WERI-Rb-1 (cell line): ENCODE measurements at regions not wholly inside any gene's neighbourhood (a gene's known extent, or its start where the extent isn't known, plus 50 kb on each side); places are given as distances from the start of the nearest gene placed in this dataset.
"Not testable (repeated sequence)": the region's sequence is repeated elsewhere in the genome, so short reads cannot be mapped to it uniquely, and the experiment has no call there.

Experiments
- DNase-seq: peaks from one replicate; pipeline ENCODE4 v3.0.0-alpha.2; 2020
- H3K27ac ChIP-seq: fragments of 250-450 bp; sonication (Bioruptor Pico); 2 replicates; pipeline ENCODE4 v1.5.1; 2020; ENCODE audit warnings: mild to moderate bottlenecking, moderate library complexity
- H3K27me3 ChIP-seq: fragments of 250-450 bp; sonication (Bioruptor Pico); 2 replicates; pipeline ENCODE4 v1.5.1; 2021; ENCODE audit warnings: mild to moderate bottlenecking, low read depth, moderate library complexity; ENCODE audit not compliant: insufficient read depth, severe bottlenecking
- H3K36me3 ChIP-seq: fragments of 250-450 bp; sonication (Bioruptor Pico); 2 replicates; pipeline ENCODE4 v1.5.1; 2020; ENCODE audit warnings: mild to moderate bottlenecking, moderate library complexity
- H3K4me3 ChIP-seq: 2 replicates; pipeline ENCODE4 v1.5.1; 2011; ENCODE audit warnings: low read depth, mild to moderate bottlenecking, control low read depth, low read length
- H3K9me3 ChIP-seq: fragments of 250-450 bp; sonication (Bioruptor Pico); 2 replicates; pipeline ENCODE4 v1.5.1; 2021; ENCODE audit warnings: mild to moderate bottlenecking, moderate library complexity; ENCODE audit not compliant: severe bottlenecking
- TF ChIP-seq, protein P1 (sequence below): IDR thresholded peaks from 2 replicates; pipeline ENCODE4 v1.5.1; 2011; ENCODE audit warnings: low read depth, mild to moderate bottlenecking, control low read depth, inconsistent platforms, low read length

DNA sequence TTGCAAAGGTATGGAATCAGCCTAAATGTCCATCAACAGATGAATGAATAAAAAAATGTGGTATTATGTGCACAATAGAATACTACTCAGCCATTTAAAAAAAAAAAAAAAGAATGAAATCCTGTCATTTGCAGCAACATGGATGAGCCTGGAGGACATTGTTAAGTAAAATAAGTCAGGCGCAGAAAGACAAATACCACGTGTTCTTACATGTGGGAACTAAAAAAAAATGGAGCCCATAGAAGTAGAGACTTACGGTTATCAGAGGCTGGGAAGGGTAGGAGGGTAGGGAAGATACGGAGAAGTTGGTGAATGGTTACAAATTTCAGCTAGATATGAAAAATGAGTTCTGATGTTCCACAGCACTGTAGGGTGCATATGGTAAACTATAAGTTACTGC, 97.2 kb upstream of the SIRPG start:
- no peak overlapping the region for H3K4me3 ChIP-seq
- H3K27ac ChIP-seq = no peak overlapping the region
- peaks cover 18% of the 10 kb centered on the region for H3K27me3 ChIP-seq
- no peaks in the 10 kb centered on the region for H3K36me3 ChIP-seq
- TF ChIP-seq, protein P1, sequence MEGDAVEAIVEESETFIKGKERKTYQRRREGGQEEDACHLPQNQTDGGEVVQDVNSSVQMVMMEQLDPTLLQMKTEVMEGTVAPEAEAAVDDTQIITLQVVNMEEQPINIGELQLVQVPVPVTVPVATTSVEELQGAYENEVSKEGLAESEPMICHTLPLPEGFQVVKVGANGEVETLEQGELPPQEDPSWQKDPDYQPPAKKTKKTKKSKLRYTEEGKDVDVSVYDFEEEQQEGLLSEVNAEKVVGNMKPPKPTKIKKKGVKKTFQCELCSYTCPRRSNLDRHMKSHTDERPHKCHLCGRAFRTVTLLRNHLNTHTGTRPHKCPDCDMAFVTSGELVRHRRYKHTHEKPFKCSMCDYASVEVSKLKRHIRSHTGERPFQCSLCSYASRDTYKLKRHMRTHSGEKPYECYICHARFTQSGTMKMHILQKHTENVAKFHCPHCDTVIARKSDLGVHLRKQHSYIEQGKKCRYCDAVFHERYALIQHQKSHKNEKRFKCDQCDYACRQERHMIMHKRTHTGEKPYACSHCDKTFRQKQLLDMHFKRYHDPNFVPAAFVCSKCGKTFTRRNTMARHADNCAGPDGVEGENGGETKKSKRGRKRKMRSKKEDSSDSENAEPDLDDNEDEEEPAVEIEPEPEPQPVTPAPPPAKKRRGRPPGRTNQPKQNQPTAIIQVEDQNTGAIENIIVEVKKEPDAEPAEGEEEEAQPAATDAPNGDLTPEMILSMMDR = no peak
- no peak for DNase-seq
- no peaks in the 10 kb centered on the region for H3K9me3 ChIP-seq

DNA sequence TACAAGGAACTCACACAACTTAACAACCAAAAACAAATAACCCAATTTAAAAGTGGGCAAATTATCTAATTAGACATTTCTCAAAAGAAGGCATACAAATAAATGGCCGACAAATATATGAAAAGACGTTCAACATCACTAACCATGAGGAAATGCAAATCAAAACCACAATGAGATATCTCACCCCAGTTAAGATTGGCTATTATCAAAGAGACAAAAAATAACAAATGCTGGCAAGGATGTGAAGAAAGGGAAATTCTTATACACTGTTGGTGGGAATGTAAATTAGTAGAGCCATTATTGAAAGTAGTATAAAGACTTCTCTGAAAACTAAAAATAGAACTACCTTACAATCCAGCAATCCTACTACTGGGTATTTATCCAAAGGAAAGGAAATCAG, 96.7 kb upstream of the SIRPG start:
- Histone ChIP-seq H3K27me3 (peaks cover 18% of the 10 kb centered on the region), H3K4me3 (no peak overlapping the region), H3K36me3 (no peaks in the 10 kb centered on the region), H3K9me3 (no peaks in the 10 kb centered on the region), H3K27ac (no peak overlapping the region)
- TF ChIP-seq, protein P1 = no peak
- no peak for DNase-seq

DNA sequence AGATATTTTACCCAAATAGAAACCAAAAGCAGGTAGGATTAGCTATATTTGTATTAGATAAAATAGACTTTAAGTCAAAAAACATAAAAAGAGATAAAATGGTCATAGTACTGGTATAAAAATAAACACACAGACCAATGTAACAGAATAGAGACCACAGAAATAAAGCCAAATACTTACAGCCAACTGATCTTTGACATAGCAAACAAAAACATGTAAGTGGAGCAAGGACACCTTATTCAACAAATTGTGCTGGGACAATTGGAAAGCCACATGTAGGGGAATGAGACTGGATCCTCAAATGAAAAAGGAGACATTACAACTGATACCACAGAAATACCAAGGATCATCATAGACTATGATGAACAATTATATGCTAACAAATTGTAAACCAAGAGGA, 94.5 kb upstream of the SIRPG start:
- H3K36me3 ChIP-seq = no peaks in the 10 kb centered on the region
- no peaks in the 10 kb centered on the region for H3K9me3 ChIP-seq
- no peak overlapping the region for H3K27ac ChIP-seq
- no peak for DNase-seq
- H3K4me3 ChIP-seq = no peak overlapping the region
- TF ChIP-seq, protein P1 = no peak
- H3K27me3 ChIP-seq = peaks cover 22% of the 10 kb centered on the region

GRCh38 chr20:1748777-1749176, 91.2 kb upstream of the SIRPG start:
- H3K9me3 ChIP-seq = no peaks in the 10 kb centered on the region
- TF ChIP-seq, protein P1 = no peak
- no peaks in the 10 kb centered on the region for H3K36me3 ChIP-seq
- no peak for DNase-seq
- peaks cover 19% of the 10 kb centered on the region for H3K27me3 ChIP-seq
- H3K4me3 ChIP-seq = no peak overlapping the region
- no peak overlapping the region for H3K27ac ChIP-seq

GRCh38 chr20:1747953-1748577, 90.5 kb upstream of the SIRPG start:
- H3K27ac ChIP-seq = no peak overlapping the region
- no peaks in the 10 kb centered on the region for H3K9me3 ChIP-seq
- no peak for DNase-seq
- TF ChIP-seq, protein P1 = no peak
- no peaks in the 10 kb centered on the region for H3K36me3 ChIP-seq
- H3K4me3 ChIP-seq = no peak overlapping the region
- H3K27me3 ChIP-seq = peaks cover 17% of the 10 kb centered on the region

DNA sequence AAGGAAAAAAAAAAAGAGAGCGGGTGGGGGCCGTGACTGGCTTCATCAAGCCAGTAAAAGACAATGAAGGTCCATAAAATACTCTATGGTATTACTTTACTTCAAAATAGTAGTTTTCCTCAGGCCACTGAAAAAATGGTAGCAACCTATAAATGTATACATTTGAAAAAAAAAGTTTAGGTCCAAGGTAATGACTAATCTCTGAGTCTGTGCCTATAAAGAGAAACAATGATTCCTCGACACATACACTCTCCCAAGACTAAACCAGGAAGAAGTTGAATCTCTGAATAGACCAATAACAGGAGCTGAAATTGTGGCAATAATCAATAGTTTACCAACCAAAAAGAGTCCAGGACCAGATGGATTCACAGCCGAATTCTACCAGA, 84.5 kb upstream of the SIRPG start:
- H3K36me3 ChIP-seq, DNase-seq, H3K9me3 ChIP-seq, H3K4me3 ChIP-seq, H3K27ac ChIP-seq: not testable (repeated sequence)
- peaks cover 31% of the 10 kb centered on the region for H3K27me3 ChIP-seq
